Chondrocyte (in vitro differentiated cells): ENCODE measurements at regions not wholly inside any gene's neighbourhood (a gene's known extent, or its start where the extent isn't known, plus 50 kb on each side); places are given as distances from the start of the nearest gene placed in this dataset.

Experiments
- DNase-seq: peaks from one replicate; pipeline ENCODE4 v3.0.0; 2021; ENCODE audit warnings: mixed read lengths, low spot score
- H3K27ac Mint-ChIP-seq: one replicate; pipeline ENCODE4 v1.8.0; 2021; ENCODE audit warnings: mild to moderate bottlenecking, moderate library complexity, mixed read lengths; ENCODE audit not compliant: unreplicated experiment
- H3K27me3 Mint-ChIP-seq: 2 replicates; pipeline ENCODE4 v1.8.0; 2021; ENCODE audit warnings: low read depth, mixed read lengths
- H3K36me3 Mint-ChIP-seq: 2 replicates; pipeline ENCODE4 v1.8.0; 2021; ENCODE audit warnings: low read depth, mixed read lengths
- H3K4me1 Mint-ChIP-seq: 2 replicates; pipeline ENCODE4 v1.8.0; 2021; ENCODE audit warnings: low read depth, mild to moderate bottlenecking, mixed read lengths
- H3K4me3 Mint-ChIP-seq: one replicate; pipeline ENCODE4 v1.8.0; 2021; ENCODE audit warnings: mild to moderate bottlenecking, moderate library complexity, mixed read lengths; ENCODE audit not compliant: unreplicated experiment
- H3K9me3 Mint-ChIP-seq: 2 replicates; pipeline ENCODE4 v1.8.0; 2021; ENCODE audit warnings: low read depth, mixed read lengths
- TF ChIP-seq, protein P1 (sequence below): fragments of 200-600 bp; sonication (generic); IDR thresholded peaks from 2 replicates; pipeline ENCODE4 v1.5.0; 2021; ENCODE audit warnings: antibody characterized with exemption, mild to moderate bottlenecking, moderate library complexity

DNA sequence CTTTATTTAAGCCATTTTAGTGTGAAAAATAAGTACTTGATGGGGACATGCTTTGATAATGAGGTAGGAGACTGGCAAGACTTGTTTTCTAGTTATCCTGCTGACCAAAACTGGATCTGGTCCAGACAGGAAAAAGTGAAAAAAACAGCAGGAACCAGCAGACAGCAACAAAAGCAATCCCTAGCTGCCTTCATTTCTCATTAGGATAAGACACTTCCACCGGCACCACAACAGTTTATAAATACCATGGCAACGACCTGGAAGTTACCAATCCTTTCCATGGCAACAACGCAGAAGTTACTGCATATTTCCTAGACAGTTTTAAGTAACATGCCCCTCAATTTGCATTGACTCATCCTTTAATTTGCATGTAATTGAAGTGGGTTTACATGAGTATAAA is 993.8 kb upstream of the NCAM2 start:
- H3K36me3 Mint-ChIP-seq: no peaks in the 10 kb centered on the region
- no peak for DNase-seq
- H3K9me3 Mint-ChIP-seq: no peaks in the 10 kb centered on the region
- TF ChIP-seq, protein P1, sequence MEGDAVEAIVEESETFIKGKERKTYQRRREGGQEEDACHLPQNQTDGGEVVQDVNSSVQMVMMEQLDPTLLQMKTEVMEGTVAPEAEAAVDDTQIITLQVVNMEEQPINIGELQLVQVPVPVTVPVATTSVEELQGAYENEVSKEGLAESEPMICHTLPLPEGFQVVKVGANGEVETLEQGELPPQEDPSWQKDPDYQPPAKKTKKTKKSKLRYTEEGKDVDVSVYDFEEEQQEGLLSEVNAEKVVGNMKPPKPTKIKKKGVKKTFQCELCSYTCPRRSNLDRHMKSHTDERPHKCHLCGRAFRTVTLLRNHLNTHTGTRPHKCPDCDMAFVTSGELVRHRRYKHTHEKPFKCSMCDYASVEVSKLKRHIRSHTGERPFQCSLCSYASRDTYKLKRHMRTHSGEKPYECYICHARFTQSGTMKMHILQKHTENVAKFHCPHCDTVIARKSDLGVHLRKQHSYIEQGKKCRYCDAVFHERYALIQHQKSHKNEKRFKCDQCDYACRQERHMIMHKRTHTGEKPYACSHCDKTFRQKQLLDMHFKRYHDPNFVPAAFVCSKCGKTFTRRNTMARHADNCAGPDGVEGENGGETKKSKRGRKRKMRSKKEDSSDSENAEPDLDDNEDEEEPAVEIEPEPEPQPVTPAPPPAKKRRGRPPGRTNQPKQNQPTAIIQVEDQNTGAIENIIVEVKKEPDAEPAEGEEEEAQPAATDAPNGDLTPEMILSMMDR: no peak
- no peak overlapping the region for H3K4me3 Mint-ChIP-seq
- H3K27me3 Mint-ChIP-seq: peaks cover 2% of the 10 kb centered on the region
- H3K4me1 Mint-ChIP-seq: no peaks in the 10 kb centered on the region
- no peak overlapping the region for H3K27ac Mint-ChIP-seq

DNA sequence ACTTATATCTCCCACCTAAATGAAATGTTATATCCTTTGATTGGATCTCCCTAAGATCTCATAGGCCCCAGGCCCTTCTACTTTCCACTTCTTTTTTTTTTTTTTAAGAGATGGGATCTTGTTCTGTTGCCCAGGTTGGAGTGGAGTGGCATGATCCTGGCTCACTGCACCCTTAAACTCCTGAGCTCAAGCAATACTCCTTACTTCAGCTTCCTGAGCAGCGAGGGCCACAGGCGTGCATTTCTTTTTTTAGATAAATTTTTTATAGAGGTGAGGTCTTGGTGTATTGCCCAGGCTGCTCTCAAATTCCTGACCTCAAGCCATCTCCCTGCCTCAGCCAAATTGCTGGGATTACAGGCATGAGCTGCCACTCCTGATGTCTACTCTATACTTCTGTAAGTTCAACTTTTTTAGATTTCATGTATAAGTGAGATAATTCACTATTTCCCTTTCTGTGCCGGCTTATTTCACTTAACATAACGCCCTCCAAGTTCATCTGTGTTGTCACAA is 987.5 kb upstream of the NCAM2 start:
- DNase-seq: no peak
- Mint-ChIP-seq H3K4me3 (no peak overlapping the region), H3K27ac (no peak overlapping the region), H3K4me1 (no peaks in the 10 kb centered on the region), H3K9me3 (no peaks in the 10 kb centered on the region), H3K36me3 (no peaks in the 10 kb centered on the region), H3K27me3 (peaks cover 2% of the 10 kb centered on the region)
- TF ChIP-seq, protein P1: no peak

DNA sequence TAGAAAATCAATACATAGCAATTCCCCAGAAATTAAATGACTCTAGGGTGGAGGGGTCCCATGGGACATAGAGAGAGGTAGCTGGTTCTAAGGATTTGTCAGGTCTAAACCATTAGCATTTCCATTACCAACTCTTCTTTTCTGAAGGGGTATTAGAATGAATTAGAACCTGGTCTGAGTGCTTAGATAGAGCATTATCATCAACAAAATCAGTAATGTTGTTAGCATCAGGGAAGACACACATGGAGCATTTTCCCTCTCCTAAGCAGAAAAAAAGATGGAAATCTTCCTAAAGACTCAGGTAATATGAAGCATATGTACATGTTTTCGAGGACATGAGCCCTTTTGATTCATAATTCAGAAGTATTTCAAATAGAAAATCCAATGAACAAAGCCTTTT is 984.4 kb upstream of the NCAM2 start:
- TF ChIP-seq, protein P1: no peak
- no peak for DNase-seq
- Mint-ChIP-seq H3K27me3 (peaks cover 2% of the 10 kb centered on the region), H3K9me3 (peaks cover 4% of the 10 kb centered on the region), H3K4me1 (no peaks in the 10 kb centered on the region), H3K36me3 (no peaks in the 10 kb centered on the region), H3K27ac (no peak overlapping the region), H3K4me3 (no peak overlapping the region)

DNA sequence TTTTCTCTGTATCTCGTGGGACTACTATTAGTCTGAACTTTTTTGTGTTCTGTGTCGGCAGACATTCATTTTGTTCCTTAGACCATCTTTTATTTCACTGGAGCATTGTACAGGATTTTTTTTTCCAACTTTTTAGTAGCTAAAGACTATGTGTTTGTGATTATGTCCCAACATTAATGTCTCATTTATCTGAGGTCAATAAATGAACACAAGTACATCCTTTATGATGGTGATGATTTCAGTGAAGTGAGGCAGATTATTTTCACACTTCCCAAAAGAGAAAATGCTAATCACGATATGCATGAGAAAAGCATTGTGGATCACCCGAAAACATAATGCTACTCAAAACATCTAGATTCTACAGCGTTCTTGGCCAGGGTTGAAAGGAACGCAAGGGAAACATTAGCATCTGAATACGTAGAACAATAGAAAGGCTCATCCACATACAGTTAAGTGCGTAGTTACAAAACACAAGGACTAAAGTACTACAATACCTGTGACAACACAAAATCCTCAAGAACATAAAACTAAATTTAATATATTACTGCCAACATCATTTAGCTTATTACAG is 981.7 kb upstream of the NCAM2 start:
- no peak overlapping the region for H3K27ac Mint-ChIP-seq
- TF ChIP-seq, protein P1: no peak

DNA sequence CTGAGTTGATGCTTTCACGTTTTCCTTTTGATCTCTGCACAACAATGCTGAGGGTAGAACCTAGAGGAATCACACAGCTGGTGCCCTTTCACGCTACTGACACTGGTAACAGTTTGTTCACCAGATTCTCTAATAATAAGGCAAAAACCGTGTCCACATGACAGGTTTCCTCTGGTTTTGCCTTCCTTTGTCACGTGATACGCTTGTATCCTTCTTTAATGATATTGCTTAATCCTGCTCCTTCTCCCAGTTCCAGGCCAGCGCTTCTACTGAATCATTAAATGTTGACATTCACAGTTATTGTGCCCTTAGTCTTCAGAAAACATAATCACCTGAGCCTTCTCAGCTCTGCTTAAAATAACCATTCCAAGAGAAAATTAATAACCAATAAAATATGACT is 978.2 kb upstream of the NCAM2 start:
- DNase-seq: no peak
- Mint-ChIP-seq H3K4me1 (no peaks in the 10 kb centered on the region), H3K27ac (no peak overlapping the region), H3K4me3 (no peak overlapping the region), H3K27me3 (no peaks in the 10 kb centered on the region), H3K9me3 (peaks cover 10% of the 10 kb centered on the region), H3K36me3 (no peaks in the 10 kb centered on the region)
- TF ChIP-seq, protein P1: no peak

More for the DNA sequence above, 981.7 kb upstream of the NCAM2 start:
- no peak for DNase-seq
- Mint-ChIP-seq H3K4me3 (no peak overlapping the region), H3K9me3 (peaks cover 7% of the 10 kb centered on the region), H3K27me3 (no peaks in the 10 kb centered on the region), H3K4me1 (no peaks in the 10 kb centered on the region), H3K36me3 (no peaks in the 10 kb centered on the region)
